ENCODE measurements at regions not wholly inside any gene's neighbourhood (a gene's known extent, or its start where the extent isn't known, plus 50 kb on each side); places are given as distances from the start of the nearest gene placed in this dataset.

GRCh38 chr20:11001764-11002540 is 328.2 kb upstream of the JAG1 start:
- no peak for DNase-seq

DNA sequence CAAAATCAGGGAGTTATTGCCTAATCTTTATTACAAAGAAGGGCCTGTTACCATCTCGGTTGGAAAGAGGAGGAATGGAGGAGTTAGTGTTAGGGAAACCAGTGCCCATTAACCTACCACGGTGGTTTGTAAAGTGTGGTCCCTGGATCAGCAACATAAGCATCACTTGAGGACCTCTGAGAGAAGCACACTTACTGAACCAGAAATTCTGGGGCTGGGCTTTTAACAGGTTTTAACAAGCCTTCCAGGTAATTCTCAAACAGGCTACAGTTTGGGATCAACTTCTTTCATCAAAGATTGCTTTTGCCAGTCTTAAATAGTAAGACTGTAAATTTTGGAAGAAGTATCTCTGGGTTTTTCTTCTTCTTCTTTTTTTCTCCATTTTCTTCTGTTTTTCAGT is 329.5 kb upstream of the JAG1 start:
- DNase-seq: no peak

DNA sequence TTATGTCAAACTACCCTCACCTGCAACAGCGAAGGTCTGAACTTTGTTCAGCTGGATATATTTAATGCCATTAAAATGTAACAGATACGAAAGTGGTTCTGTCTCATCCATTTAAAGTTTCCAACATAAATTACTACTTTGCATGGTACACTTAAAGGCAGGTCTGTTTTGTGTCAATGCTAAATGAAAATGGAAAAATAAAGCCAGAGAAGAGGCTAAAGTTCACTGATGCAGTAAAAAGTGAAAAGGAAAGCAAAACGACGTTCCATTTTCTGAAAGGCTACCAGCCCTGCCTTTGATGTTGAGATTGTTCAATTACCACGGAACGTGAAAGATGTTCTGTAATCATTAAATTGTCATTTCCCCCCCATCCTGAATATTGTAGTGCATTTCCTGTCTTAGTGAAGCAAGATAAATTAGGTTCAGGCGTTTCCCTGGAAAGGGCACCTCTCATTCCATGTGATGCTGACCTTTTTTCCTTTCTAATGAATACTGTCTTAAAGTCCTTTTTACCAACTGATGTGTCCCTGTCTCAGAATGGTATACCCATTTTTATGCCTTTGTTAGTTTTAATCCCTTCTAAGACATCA is 334.7 kb upstream of the JAG1 start:
- DNase-seq: no peak

GRCh38 chr20:11011653-11012052 is 337.9 kb upstream of the JAG1 start:
- no peak for DNase-seq

DNA sequence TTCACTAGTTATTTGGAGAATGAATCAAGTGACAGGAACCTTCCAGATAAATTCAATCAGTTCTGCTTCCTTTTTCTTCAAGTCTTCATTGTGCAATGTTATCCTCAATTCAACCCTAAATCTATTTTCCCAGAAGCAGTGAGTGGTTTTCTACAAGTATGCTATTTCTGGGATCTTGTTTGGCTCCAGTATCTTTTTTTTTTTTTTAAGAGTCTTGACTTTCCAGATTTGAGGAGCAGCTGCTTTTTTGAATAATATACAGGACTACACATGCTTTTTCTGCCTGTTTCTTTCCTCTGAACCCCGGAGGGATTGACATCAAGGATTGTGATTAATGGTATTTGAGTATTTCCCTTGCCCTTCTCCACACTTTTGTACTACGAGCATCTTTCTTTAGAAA is 339.2 kb upstream of the JAG1 start:
- DNase-seq: no peak

- DNase-seq: no peak
Measured at GRCh38 chr20:11013801-11014200, 340.0 kb upstream of the JAG1 start.

GRCh38 chr20:11015440-11015839 is 341.6 kb upstream of the JAG1 start:
- DNase-seq: no peak

DNA sequence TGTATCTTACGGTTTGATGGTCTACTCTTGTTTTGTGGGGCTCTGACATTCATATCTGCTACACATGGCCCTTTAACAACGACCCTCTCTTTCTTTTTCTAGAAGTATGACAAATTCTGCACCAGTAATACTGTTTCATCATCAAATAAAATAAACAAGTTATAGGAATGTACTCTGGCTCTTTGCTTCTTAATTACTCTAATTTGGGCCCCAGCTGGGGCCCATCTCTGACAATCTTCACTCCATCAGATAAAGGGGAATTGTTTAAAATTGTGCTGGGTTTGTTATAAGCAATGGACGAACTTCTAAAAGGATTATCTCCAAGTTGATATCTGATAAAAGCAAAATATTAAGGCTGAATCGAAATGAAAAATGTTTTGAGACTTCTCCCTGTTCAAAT is 343.6 kb upstream of the JAG1 start:
- DNase-seq: no peak

GRCh38 chr20:11018668-11019170 is 344.9 kb upstream of the JAG1 start:
- DNase-seq: no peak

DNA sequence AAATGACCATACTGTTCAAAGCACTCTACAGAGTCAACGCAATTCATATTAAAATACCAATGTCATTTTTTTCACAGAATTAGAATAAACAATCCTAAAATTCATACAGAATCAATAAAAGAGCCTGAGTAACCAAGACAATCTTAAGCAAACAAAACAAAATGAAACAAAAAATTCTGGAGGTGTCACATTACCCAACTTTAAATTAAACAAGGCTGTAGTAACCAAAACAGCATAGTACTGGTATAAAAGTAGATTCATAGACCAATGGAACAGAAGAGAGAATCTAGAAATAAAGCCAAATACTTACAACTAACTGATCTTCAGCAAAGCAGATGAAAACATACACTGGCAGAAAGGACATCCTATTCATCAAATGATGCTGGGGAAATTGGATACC is 346.9 kb upstream of the JAG1 start:
- DNase-seq: no peak

DNA sequence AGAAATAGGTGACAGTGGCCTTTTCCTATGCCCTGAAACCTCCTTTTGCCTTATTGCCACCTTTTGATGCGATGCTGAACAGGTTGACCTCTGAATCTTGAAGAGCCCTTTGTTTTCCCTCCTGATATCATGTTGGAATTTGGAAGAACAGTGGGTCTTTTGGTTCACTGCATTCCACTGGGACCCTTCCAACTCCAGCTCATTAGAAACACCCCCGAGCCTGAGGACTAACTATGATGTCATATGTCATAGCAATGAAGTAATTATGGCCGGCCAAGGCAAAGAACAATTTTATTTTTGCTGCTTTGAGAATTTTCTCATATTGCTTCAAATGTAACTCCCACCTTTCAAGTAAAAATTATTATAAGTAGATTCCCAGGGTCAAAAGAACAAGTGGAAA is 353.4 kb upstream of the JAG1 start:
- no peak for DNase-seq

DNA sequence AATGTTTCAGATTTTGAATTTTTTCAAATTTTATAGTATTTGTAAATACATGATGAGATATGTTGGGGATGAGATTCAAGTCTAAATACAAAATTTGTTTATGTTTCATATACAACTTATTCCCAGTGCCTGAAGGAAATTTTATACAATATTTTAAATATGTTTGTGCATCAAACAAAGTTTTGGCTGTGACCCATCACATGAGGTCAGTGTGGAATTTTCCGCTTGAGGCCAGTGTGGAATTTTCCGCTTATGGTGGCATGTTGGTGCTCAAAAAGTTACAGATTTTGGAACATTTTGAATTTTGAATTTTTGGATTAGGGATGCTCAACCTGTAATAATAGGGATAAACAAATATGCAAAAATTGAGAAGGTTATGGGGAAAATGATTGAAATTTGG is 356.6 kb upstream of the JAG1 start:
- DNase-seq: no peak

DNA sequence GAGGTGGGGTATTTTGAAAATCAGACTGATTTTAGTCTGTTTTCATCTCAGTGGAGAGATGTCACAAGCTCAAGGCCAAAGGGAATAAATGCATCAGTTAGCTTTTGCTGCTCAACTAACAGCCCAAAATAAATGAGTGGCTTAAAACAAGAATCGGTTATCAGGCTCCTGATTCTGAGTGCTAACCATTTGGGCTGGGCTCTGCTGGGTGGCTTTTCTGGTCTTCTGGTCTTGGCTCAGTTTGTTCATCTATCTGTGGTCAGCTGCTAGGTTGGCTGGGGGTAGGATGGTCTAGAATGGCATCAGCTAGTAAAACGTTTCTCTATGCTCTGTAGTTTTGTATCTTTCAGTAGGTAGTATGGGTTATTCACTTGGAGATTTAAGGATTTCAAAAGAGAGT is 357.5 kb upstream of the JAG1 start:
- DNase-seq: no peak

GRCh38 chr20:11032611-11033010 is 358.8 kb upstream of the JAG1 start:
- no peak for DNase-seq

DNA sequence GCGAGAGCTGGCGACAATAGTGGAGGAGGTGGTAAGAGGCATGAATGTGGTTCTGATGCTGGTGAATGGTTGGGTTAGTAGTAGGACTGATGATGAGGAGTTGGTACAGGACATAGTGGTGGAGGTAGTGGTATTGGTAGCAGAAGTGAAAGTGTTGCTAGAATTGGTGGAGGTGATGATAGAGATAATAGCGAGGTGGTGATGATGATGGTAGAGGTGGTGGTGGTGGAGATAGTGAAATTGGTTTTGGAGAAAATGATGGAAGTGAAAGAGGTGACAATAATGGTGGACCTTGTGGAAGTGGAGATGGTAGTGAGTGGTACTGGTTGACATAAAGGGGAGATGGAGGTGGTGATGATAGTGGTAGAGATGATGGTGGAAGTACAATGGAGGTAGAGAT is 360.2 kb upstream of the JAG1 start:
- no peak for DNase-seq

DNA sequence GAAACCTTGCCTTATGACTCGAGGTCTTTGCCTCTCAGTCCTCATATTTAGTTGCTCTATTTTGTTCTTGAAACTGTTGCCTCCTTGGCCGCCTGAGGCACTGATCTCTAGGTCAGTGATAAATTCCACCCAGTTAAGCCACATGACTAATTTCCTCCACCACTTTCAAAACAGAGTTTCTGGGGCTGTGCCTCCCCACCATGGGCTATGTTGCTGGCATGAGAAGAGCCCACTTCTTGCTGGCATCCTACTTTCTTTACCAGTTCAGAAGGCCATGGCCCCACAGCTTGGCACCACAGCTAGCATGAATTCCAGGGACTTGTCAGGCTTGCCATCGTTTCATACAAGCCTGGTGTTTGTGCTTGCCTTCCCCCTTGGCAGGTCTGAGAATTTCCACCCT is 361.4 kb upstream of the JAG1 start:
- DNase-seq: no peak

GRCh38 chr20:11041396-11041795 is 367.6 kb upstream of the JAG1 start:
- DNase-seq: no peak

DNA sequence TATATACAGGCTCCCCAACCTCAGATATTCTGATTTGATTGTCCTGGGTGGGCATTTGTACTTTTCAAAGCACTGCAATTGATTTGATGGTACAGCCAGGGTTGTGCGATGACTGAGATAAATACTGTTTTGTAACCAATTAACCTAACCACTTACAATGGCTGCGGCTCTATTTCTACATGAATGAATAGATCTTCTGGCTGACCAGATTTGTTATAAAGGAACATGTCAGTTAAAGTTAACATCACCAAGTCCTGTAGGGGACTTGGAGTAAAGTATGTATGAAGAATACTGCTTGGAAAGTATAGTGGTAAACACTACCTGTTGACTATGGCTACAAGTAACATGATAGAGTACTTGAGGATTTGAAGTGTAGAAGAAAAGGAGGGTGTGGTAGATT is 369.2 kb upstream of the JAG1 start:
- no peak for DNase-seq

DNA sequence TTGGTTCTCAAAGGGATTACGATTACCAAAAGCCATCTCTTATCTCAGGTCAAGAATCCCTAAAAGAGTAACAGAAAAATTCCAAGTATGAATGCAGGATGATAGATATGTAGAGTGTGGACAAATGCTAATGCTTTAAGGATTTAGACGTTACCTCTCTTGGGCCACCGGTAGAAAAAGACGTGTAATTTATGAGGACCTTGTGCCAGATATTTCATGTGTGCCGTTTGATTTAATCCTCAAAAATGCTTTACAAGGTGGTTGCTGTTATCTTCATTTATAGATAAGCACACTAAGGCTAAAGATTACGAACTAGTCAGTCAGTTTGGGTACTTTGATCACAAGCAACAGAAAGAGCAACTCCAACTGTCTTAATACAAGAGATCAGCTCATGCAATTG is 370.8 kb upstream of the JAG1 start:
- no peak for DNase-seq

DNA sequence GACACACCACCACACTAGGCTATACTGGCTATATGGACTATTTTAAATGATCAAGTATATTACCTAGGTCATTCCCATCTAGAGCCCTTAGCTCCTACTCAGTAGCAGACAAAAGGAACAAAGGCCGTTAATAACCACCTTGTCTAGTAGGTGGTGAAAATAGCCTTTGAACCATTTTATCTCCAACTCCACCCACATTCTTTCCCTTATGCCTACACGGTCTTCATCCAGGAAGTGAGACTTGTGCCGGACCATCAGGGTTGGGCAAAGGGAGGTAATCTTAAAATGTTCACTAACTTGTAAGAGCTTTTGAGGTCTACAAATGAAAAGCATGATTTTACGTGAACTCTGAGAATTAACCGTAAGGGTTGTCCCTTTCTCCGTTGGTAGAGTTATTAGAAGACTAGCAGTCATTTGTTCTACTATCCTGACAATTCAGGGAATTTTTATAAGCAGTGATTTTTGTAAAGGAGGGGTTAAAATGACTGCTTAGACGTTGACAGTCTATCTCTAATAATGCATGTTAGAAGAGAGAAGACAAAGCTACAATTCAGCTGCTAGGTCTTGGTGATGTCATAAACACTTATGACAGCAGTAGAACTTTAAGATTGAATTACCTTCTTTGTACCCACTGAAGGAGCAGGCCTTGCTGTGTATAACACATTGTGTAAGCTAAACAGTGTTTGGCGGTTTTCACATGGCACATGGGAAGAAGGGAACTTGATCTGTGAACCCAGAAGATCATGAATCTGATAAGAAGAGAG is 371.8 kb upstream of the JAG1 start:
- DNase-seq: no peak

DNA sequence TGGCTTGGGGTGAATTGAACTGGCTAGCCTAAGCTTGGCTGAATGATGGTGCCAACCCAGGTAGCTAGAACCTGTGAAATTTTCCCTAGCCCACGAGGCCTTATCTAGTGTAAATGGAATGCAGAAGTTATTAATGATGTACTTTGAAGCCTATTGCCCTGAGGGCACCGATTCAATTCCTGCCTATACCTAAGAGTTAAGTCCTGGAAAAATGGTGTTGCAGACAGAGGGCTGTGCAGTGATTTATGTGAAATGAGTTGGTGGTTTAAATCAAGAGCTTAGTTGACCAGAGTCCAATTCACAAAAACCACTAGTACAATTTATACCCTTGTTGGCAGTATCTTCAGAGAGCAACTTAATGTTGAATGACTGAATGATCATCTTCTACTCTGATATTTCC is 373.8 kb upstream of the JAG1 start:
- DNase-seq: no peak

DNA sequence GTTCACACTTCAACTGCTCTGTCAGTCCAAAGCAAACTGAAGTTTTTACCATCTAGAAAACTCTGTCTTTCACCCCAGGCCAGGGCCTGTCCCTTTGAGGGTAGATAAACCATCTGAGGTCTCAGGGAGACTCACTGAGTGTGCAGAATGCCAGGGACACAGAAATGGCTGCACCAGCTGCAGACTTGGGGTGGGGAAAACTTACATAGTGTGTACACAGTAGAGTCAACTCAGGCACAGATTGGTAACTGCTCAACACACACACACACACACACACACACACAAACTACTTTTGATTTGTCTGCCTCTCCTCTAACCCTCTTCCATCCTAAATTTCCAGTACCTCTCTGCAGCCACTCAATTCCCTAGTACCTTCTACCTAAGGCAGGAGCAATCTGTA is 374.9 kb upstream of the JAG1 start:
- no peak for DNase-seq

- DNase-seq: no peak
Measured at GRCh38 chr20:11050350-11050749, 376.6 kb upstream of the JAG1 start.

DNA sequence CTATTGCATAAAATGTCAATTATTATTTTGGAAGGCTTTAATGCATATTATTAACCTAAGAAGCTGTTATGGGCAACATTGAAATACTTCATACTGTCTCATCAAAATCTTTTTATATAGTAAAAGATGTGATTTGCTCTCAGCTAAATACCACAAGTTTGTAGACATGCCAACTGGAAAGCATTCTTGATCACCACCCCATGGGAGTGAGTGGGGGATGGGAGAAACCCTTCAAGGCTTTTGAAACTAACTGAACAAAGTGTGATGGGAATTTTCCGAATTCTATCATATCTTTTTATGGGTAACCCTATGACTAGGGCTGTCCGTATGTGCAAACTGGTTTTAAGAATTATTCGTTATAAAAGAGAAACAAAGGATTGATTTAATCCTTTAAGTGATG is 377.3 kb upstream of the JAG1 start:
- no peak for DNase-seq
